SK-N-SH treated with all-trans-retinoic acid at 6 μM for 48 hours (cell line): ENCODE measurements at regions not wholly inside any gene's neighbourhood (a gene's known extent, or its start where the extent isn't known, plus 50 kb on each side); places are given as distances from the start of the nearest gene placed in this dataset.

Experiments used
- ATAC-seq: fragments of 200-7000 bp; cut with Tn5 transposase; 3 replicates; pipeline ENCODE4 v1.9.1; 2020; ENCODE audit warnings: mild to moderate bottlenecking, moderate library complexity
- ARNTL ChIP-seq: fragments of 450-650 bp; formaldehyde crosslinking; IDR thresholded peaks from 2 replicates; pipeline ENCODE4 v1.5.0; 2020; ENCODE audit warnings: low read depth, mild to moderate bottlenecking, moderate library complexity, borderline replicate concordance
- BACH2 ChIP-seq: fragments of 250-450 bp; sonication (Bioruptor Pico); IDR thresholded peaks from 2 replicates; pipeline ENCODE4 v1.9.0; 2021; ENCODE audit warnings: mild to moderate bottlenecking, borderline replicate concordance
- CREB5 ChIP-seq: fragments of 250-450 bp; sonication (Bioruptor Pico); IDR thresholded peaks from 2 replicates; pipeline ENCODE4 v1.5.1; 2020; ENCODE audit warnings: low read depth, mild to moderate bottlenecking, moderate library complexity
- CSDC2 ChIP-seq: fragments of 250-450 bp; sonication (Bioruptor Pico); IDR thresholded peaks from 2 replicates; pipeline ENCODE4 v1.5.0; 2020; ENCODE audit warnings: mild to moderate bottlenecking, moderate library complexity
- CSRNP3 ChIP-seq: fragments of 250-450 bp; sonication (Bioruptor Pico); IDR thresholded peaks from 2 replicates; pipeline ENCODE4 v1.5.1; 2021; ENCODE audit warnings: mild to moderate bottlenecking, moderate library complexity
- ESRRG ChIP-seq: fragments of 250-450 bp; sonication (Bioruptor Pico); IDR thresholded peaks from 2 replicates; pipeline ENCODE4 v1.6.1; 2021; ENCODE audit warnings: mild to moderate bottlenecking
- GLIS3 ChIP-seq: fragments of 250-450 bp; sonication (Bioruptor Pico); IDR thresholded peaks from 2 replicates; pipeline ENCODE4 v1.5.0; 2020; ENCODE audit warnings: mild to moderate bottlenecking, moderate library complexity
- ISL1 ChIP-seq: fragments of 250-450 bp; sonication (Bioruptor Pico); IDR thresholded peaks from 2 replicates; pipeline ENCODE4 v2.1.2; 2022; ENCODE audit warnings: mild to moderate bottlenecking, moderate library complexity
- OSR1 ChIP-seq: fragments of 250-450 bp; sonication (Bioruptor Pico); IDR thresholded peaks from 2 replicates; pipeline ENCODE4 v1.8.0; 2022; ENCODE audit warnings: moderate library complexity, mild to moderate bottlenecking, inconsistent platforms
- PATZ1 ChIP-seq: fragments of 250-450 bp; sonication (Bioruptor Pico); IDR thresholded peaks from 2 replicates; pipeline ENCODE4 v1.8.0; 2020; ENCODE audit warnings: mild to moderate bottlenecking, moderate library complexity, borderline replicate concordance
- POU6F1 ChIP-seq: fragments of 250-450 bp; sonication (Bioruptor Pico); IDR thresholded peaks from 2 replicates; pipeline ENCODE4 v1.8.0; 2021; ENCODE audit warnings: low read depth, mild to moderate bottlenecking, moderate library complexity, borderline replicate concordance
- PPARA ChIP-seq: fragments of 250-450 bp; sonication (Bioruptor Pico); IDR thresholded peaks from 2 replicates; pipeline ENCODE4 v1.5.0; 2020; ENCODE audit warnings: mild to moderate bottlenecking, borderline replicate concordance
- RARB ChIP-seq: fragments of 250-450 bp; sonication (Bioruptor Pico); IDR thresholded peaks from 2 replicates; pipeline ENCODE4 v1.8.0; 2021; ENCODE audit warnings: mild to moderate bottlenecking, moderate library complexity
- SNAI2 ChIP-seq: fragments of 250-450 bp; sonication (Bioruptor Pico); IDR thresholded peaks from 2 replicates; pipeline ENCODE4 v1.5.0; 2020; ENCODE audit warnings: mild to moderate bottlenecking, moderate library complexity
- TCF4 ChIP-seq: fragments of 250-450 bp; sonication (Bioruptor Pico); IDR thresholded peaks from 2 replicates; pipeline ENCODE4 v1.8.0; 2021; ENCODE audit warnings: mild to moderate bottlenecking, moderate library complexity, borderline replicate concordance
- TOX ChIP-seq: fragments of 250-450 bp; sonication (Bioruptor Pico); IDR thresholded peaks from 2 replicates; pipeline ENCODE4 v1.8.0; 2021; ENCODE audit warnings: mild to moderate bottlenecking, moderate library complexity, borderline replicate concordance
- TSHZ2 ChIP-seq: fragments of 250-450 bp; sonication (Bioruptor Pico); IDR thresholded peaks from 2 replicates; pipeline ENCODE4 v1.5.0; 2020; ENCODE audit warnings: mild to moderate bottlenecking, moderate library complexity
- ZFP3 ChIP-seq: fragments of 250-450 bp; sonication (Bioruptor Pico); IDR thresholded peaks from 2 replicates; pipeline ENCODE4 v1.5.0; 2020; ENCODE audit warnings: mild to moderate bottlenecking, moderate library complexity
- ZFP30 ChIP-seq: fragments of 450-650 bp; formaldehyde crosslinking; IDR thresholded peaks from 2 replicates; pipeline ENCODE4 v1.5.0; 2022; ENCODE audit warnings: mild to moderate bottlenecking, moderate library complexity
- ZNF565 ChIP-seq: fragments of 450-650 bp; formaldehyde crosslinking; conservative IDR thresholded peaks from 2 replicates; pipeline ENCODE4 v1.5.0; 2020; ENCODE audit warnings: low read depth, mild to moderate bottlenecking, moderate library complexity
- ZNF70 ChIP-seq: fragments of 450-650 bp; formaldehyde crosslinking; IDR thresholded peaks from 2 replicates; pipeline ENCODE4 v1.5.0; 2020; ENCODE audit warnings: mild to moderate bottlenecking, moderate library complexity

GRCh38 chr17:71267668-71268067 lies 853.2 kb upstream of the SOX9 start:
- no peak for ATAC-seq
- no peak for TF ChIP-seq POU6F1 (CRISPR knock-in tag)
- TF ChIP-seq ARNTL (CRISPR knock-in tag): no peak
- no peak for TF ChIP-seq ZFP30 (CRISPR knock-in tag)
- TF ChIP-seq RARB (CRISPR knock-in tag): no peak
- no peak for TF ChIP-seq ZNF70
- no peak for TF ChIP-seq TSHZ2
- TF ChIP-seq PPARA (CRISPR knock-in tag): no peak
- no peak for TF ChIP-seq PATZ1 (CRISPR knock-in tag)
- no peak for TF ChIP-seq TOX
- no peak for TF ChIP-seq ZFP3
- no peak for TF ChIP-seq GLIS3 (CRISPR knock-in tag)
- no peak for TF ChIP-seq CSRNP3
- no peak for TF ChIP-seq ZNF565 (CRISPR knock-in tag)
- no peak for TF ChIP-seq OSR1 (CRISPR knock-in tag)
- TF ChIP-seq TCF4 (CRISPR knock-in tag): no peak
- no peak for TF ChIP-seq ESRRG
- TF ChIP-seq CREB5 (CRISPR knock-in tag): no peak
- no peak for TF ChIP-seq BACH2 (CRISPR knock-in tag)
- no peak for TF ChIP-seq ISL1 (CRISPR knock-in tag)

- ATAC-seq: no peak
- TF ChIP-seq TCF4 (CRISPR knock-in tag) (no peak), TOX (no peak), ZFP3 (no peak), POU6F1 (CRISPR knock-in tag) (no peak), CSDC2 (CRISPR knock-in tag) (no peak), OSR1 (CRISPR knock-in tag) (no peak), TSHZ2 (no peak), ZFP30 (CRISPR knock-in tag) (no peak), PATZ1 (CRISPR knock-in tag) (no peak), CSRNP3 (no peak), ARNTL (CRISPR knock-in tag) (no peak), ZNF565 (CRISPR knock-in tag) (no peak), BACH2 (CRISPR knock-in tag) (no peak), GLIS3 (CRISPR knock-in tag) (no peak), SNAI2 (CRISPR knock-in tag) (no peak), ISL1 (CRISPR knock-in tag) (no peak)
Observed at GRCh38 chr17:71269201-71269600, 851.6 kb upstream of the SOX9 start.
